ENCODE measurements at regions not wholly inside any gene's neighbourhood (a gene's known extent, or its start where the extent isn't known, plus 50 kb on each side); places are given as distances from the start of the nearest gene placed in this dataset.

- TF ChIP-seq, protein P1, sequence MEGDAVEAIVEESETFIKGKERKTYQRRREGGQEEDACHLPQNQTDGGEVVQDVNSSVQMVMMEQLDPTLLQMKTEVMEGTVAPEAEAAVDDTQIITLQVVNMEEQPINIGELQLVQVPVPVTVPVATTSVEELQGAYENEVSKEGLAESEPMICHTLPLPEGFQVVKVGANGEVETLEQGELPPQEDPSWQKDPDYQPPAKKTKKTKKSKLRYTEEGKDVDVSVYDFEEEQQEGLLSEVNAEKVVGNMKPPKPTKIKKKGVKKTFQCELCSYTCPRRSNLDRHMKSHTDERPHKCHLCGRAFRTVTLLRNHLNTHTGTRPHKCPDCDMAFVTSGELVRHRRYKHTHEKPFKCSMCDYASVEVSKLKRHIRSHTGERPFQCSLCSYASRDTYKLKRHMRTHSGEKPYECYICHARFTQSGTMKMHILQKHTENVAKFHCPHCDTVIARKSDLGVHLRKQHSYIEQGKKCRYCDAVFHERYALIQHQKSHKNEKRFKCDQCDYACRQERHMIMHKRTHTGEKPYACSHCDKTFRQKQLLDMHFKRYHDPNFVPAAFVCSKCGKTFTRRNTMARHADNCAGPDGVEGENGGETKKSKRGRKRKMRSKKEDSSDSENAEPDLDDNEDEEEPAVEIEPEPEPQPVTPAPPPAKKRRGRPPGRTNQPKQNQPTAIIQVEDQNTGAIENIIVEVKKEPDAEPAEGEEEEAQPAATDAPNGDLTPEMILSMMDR (conservative IDR thresholded peaks at IDR 0.05; ENCODE audit: low read length), result no peak
- TF ChIP-seq EZH2phosphoT487 (IDR thresholded peaks at IDR 0.05; ENCODE audit: borderline replicate concordance, low read depth, low read length), result no peak
Measured at GRCh38 chr13:61123538-61124289, 291.9 kb downstream of the PCDH20 start.
